ENCODE measurements at regions not wholly inside any gene's neighbourhood (a gene's known extent, or its start where the extent isn't known, plus 50 kb on each side); places are given as distances from the start of the nearest gene placed in this dataset.

DNA sequence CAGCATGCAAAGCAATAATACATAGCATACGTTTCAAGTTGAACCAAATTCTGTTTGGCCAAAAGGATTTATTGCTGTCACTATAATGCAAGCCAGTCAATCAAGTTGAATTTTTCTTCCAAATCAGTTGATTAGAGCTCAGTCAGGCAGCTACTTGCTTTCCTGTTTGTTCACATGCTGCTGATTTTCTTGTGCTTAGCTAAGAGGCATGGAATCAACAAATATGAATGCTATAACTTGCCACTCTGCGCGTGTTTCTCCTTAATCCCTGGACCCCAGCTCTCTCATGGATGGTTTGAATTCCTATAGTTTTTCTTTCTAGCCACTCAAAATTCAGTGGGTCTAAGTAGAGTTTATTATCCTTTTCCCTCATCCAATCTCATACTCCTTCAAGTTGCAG lies 311.3 kb downstream of the KLF5 start:
- TF ChIP-seq, protein P1, sequence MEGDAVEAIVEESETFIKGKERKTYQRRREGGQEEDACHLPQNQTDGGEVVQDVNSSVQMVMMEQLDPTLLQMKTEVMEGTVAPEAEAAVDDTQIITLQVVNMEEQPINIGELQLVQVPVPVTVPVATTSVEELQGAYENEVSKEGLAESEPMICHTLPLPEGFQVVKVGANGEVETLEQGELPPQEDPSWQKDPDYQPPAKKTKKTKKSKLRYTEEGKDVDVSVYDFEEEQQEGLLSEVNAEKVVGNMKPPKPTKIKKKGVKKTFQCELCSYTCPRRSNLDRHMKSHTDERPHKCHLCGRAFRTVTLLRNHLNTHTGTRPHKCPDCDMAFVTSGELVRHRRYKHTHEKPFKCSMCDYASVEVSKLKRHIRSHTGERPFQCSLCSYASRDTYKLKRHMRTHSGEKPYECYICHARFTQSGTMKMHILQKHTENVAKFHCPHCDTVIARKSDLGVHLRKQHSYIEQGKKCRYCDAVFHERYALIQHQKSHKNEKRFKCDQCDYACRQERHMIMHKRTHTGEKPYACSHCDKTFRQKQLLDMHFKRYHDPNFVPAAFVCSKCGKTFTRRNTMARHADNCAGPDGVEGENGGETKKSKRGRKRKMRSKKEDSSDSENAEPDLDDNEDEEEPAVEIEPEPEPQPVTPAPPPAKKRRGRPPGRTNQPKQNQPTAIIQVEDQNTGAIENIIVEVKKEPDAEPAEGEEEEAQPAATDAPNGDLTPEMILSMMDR (IDR thresholded peaks at IDR 0.05) = no peak
- TF ChIP-seq POLR2A (IDR thresholded peaks at IDR 0.05) = no peak

Data from body of pancreas (tissue), 4 donors.